GM18858 (cell line): ENCODE measurements at regions not wholly inside any gene's neighbourhood (a gene's known extent, or its start where the extent isn't known, plus 50 kb on each side); places are given as distances from the start of the nearest gene placed in this dataset.

Source experiments
- ATAC-seq: cut with Tn5 transposase; IDR thresholded peaks from one replicate; pipeline ENCODE4 v1.9.1; 2021; ENCODE audit not compliant: unreplicated experiment

- ATAC-seq = no peak
Measured at GRCh38 chr9:86545090-86545489, 190.9 kb upstream of the TUT7 start.

GRCh38 chr9:86541014-86541570 is 186.9 kb upstream of the TUT7 start:
- ATAC-seq = no peak

- no peak for ATAC-seq
Measured at GRCh38 chr9:86535406-86535915, 181.3 kb upstream of the TUT7 start.

- no peak for ATAC-seq
Measured at GRCh38 chr9:86534572-86535258, 180.5 kb upstream of the TUT7 start.

DNA sequence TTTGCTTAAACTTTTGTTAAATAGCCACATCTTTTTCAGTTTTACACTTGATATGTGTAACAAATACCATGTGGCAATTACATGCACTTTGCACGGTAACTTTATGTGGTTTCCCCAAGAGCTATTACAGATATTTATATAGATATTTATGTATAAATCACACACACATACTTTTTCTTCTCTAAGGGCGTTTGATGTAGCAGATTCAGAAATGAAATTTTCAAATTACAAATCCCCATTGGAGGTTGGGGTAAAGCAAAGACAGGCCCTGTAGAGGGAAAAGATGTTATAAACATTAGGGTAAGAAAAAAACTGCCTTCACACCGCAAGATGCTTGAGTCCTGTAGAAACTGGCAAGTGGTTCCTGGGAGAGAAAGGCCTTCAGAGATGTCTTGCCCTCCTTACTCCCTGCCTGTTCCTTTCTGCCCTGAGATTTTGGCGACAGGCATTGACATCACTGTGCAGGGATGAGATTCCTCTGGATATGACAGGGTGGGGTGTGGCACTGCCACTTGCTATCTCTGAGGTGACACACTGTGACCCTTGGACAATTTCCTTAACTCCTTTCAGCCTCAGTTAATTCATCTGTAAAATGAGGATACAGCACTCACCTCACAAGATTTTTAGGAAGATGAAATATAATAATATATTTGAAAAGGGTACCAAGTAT is 177.9 kb upstream of the TUT7 start:
- ATAC-seq = no peak

- no peak for ATAC-seq
Measured at GRCh38 chr9:86531273-86531970, 177.2 kb upstream of the TUT7 start.

- ATAC-seq = no peak
Measured at GRCh38 chr9:86529496-86530275, 175.5 kb upstream of the TUT7 start.

DNA sequence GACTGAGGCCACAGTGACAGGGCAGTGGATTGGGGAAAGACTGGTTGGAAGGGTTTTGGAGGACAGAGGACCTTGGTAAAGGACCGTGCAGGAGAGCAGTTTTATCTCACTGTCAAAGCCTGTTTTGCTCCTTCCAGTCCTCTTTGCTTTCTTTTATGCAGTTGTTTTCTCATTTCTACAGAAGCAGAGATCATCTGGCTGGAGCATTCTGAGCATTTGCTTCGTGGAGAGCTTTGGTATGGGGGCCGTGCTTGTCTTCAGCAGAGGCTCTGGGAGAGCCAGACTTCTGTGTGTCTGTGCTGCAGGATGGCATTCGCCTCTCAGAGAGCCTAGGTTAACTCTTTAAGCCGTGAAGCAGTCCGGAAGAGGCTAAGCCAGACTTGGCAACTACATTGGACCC is 171.8 kb upstream of the TUT7 start:
- no peak for ATAC-seq

DNA sequence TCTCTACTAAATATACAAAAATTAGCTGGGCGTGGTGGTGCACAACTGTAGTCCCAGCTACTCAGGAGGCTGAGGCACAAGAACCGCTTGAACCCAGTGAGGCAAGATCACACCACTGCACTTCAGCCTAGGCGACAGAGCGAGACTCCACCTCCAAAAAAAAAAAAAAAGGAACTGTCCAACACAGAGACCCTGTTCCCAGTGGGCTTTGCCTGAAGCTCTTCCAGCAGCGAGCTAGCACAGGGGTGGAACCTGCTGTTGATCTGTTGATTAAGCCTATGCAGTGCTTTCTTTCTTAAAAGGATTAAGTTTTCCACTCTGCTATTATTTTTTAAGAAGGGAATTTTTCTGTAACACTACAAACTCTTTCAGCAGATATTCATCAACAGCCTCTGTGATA is 171.0 kb upstream of the TUT7 start:
- no peak for ATAC-seq

- no peak for ATAC-seq
Measured at GRCh38 chr9:86521977-86522376, 167.8 kb upstream of the TUT7 start.

DNA sequence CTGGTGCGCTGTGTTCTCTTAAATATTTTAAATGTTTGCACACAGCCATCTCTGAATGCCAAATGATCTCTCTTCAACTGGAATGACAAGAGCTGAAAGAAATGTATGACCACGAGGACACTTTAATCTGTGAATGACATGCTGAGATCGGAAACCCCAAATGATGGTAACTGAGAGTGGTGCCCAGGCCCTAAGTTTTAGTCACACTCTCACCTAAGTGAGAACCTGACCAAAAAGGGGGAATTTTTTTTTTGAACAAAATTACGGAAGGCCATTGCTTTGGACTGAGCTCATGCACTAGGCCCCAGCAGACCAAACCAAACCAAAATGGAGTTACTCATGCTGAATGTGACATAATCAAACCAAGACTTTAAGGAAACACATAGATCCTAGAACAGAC is 167.1 kb upstream of the TUT7 start:
- no peak for ATAC-seq

DNA sequence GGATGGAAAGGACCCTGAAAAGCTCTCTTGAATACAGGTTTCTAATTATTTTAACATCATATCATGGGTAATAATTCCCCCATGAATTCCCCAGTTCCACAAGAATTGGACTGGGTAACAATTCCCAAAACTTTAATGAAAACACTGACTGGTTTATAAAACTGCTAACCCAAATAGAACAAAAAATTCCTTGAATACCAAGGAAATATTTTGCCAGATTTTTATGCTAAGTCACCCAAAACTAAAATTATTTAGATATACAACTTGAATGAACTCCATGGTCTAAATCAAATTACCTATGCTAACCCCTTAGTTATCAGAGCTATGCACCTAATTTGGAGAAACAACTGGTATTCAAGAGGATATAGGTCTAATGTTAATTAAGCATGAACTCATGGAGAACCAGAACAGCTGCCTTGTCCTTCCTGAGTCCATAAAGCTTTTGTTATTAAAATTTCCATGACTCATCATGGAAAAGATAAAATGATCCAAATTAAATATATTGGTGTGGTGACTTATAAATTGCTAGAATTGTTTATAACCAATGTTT is 164.9 kb upstream of the TUT7 start:
- no peak for ATAC-seq

- no peak for ATAC-seq
Measured at GRCh38 chr9:86517475-86517874, 163.3 kb upstream of the TUT7 start.

DNA sequence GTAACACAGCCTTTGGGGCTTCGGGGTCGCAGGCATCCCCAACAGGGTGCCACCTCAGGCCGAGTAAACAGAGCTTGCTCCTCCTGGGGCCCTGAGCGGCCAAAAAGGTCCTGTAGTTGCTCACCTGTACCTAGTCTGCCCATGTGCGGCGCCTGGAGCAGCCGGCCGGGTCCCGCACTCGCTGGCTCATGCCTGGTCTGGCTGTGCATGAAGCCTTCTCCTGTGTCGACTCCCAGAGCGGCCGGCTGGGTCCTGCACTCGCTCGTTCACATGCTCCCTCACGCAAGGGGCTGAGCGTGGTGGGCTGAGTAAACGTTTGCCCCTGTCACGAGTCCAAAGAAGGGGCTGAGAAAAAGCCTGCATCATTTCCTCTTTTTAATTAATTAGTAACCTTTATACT is 162.4 kb upstream of the TUT7 start:
- no peak for ATAC-seq

DNA sequence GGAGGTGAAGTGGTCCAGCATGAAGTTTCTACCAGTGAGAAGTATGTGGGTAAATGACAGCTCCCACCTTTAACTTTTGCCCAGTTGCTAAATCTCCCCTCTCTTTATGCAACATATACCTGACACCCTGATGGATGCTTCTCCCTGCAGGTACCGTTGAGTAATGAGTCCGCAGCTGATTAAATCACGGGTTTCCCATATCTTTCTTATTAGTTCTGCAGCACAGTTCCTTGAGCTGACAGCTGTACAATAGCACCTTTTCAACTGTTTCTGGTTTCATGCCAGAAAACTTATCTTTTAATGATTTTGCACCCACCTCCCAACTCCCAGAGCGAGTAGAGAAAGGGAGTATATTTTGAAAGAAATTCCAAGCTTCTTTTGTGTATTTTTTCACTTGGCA is 161.0 kb upstream of the TUT7 start:
- ATAC-seq = no peak

GRCh38 chr9:86513429-86513828 is 159.2 kb upstream of the TUT7 start:
- ATAC-seq = no peak

- ATAC-seq = no peak
Measured at GRCh38 chr9:86512929-86513328, 158.7 kb upstream of the TUT7 start.

DNA sequence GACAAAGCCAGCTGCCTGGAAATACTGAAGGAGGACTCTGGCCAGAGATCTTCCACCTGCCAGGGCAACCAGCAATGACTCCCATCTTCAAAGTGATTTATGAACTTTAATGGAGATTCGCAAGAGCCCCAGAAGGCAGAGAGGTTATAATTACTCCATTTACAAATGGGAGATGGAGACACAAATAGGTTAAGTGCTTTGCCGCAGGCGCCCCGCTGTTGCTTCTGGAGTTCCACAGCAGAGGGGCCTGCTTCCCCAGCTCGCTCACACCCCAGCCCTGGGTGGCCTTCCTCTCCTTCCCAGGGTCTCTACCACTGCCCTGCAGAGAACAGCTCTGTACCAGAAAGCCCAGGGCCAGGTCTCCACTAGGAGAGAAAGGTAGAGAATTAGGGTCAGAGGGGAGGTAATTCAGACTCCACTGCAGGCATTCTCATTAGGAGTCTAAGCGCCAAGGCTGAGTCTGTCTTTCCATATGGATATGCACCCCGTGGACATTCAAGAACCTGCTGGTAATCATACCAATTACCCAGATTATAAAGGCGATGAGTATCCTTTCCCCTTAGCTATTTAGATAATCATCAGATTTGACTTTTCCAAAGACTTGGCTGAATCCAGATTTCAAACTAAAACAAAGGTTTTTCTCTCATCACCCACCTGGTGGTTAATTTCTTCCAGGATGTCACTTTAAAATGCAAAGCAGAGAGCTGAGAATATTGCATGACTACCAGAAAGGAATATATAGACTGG is 157.6 kb upstream of the TUT7 start:
- no peak for ATAC-seq

- ATAC-seq = peak; percentile 66
Measured at GRCh38 chr9:86508208-86508903, 154.1 kb upstream of the TUT7 start.
